SU-DHL-6 (cell line): ENCODE measurements at regions not wholly inside any gene's neighbourhood (a gene's known extent, or its start where the extent isn't known, plus 50 kb on each side); places are given as distances from the start of the nearest gene placed in this dataset.
A peak's percentile ranks its signal among the peaks of the same experiment; 100 is the strongest.
"Not testable (repeated sequence)": the region's sequence is repeated elsewhere in the genome, so short reads cannot be mapped to it uniquely, and the experiment has no call there.

Experiments
- H2AFZ ChIP-seq: fragments of 200-600 bp; sonication (generic); 2 replicates; pipeline ENCODE4 v1.6.1; 2014; ENCODE audit warnings: low read depth, mild to moderate bottlenecking, moderate library complexity, mixed read lengths, antibody characterized with exemption, low read length; ENCODE audit not compliant: severe bottlenecking
- H3F3A ChIP-seq: fragments of 200-600 bp; shearing (Covaris generic); 2 replicates; pipeline ENCODE4 v1.6.0; 2016; ENCODE audit warnings: antibody characterized with exemption, mild to moderate bottlenecking; ENCODE audit not compliant: insufficient read depth
- H3K27ac ChIP-seq: fragments of 200-600 bp; sonication (generic); 2 replicates; pipeline ENCODE4 v1.5.1; 2016; ENCODE audit warnings: low read depth, mild to moderate bottlenecking, low read length, moderate library complexity, mixed read lengths
- H3K27me3 ChIP-seq: fragments of 200-600 bp; sonication (generic), shearing (Covaris generic); 2 replicates; pipeline ENCODE4 v1.6.0; 2014; ENCODE audit warnings: mild to moderate bottlenecking, low read length
- H3K36me3 ChIP-seq: fragments of 200-600 bp; sonication (generic); 2 replicates; pipeline ENCODE4 v1.6.1; 2014; ENCODE audit warnings: mild to moderate bottlenecking, low read length, mixed read lengths
- H3K4me2 ChIP-seq: fragments of 300-600, 200-600 bp; shearing (Covaris generic), sonication (generic); 2 replicates; pipeline ENCODE4 v1.6.0; 2014; ENCODE audit warnings: low read length, low read depth, mild to moderate bottlenecking; ENCODE audit not compliant: poor library complexity, severe bottlenecking
- H3K4me3 ChIP-seq: fragments of 200-600 bp; sonication (generic); 2 replicates; pipeline ENCODE4 v1.5.1; 2014; ENCODE audit warnings: antibody characterized with exemption, low read length, mild to moderate bottlenecking, mixed read lengths; ENCODE audit not compliant: insufficient read depth, poor library complexity, severe bottlenecking
- H3K79me2 ChIP-seq: fragments of 200-600 bp; sonication (generic); 2 replicates; pipeline ENCODE4 v1.6.1; 2014; ENCODE audit warnings: mild to moderate bottlenecking, low read length, moderate library complexity; ENCODE audit not compliant: insufficient read depth
- H3K9ac ChIP-seq: fragments of 200-600 bp; sonication (generic); 2 replicates; pipeline ENCODE4 v1.7.0; 2014; ENCODE audit warnings: mild to moderate bottlenecking, low read length
- H3K9me2 ChIP-seq: fragments of 200-600 bp; sonication (generic); replicated peaks from 2 replicates; pipeline ENCODE4 v1.6.1; 2014; ENCODE audit warnings: low read length; ENCODE audit not compliant: insufficient read depth
- H3K9me3 ChIP-seq: fragments of 200-600 bp; sonication (generic); 2 replicates; pipeline ENCODE4 v1.6.1; 2014; ENCODE audit warnings: low read length, mixed read lengths; ENCODE audit not compliant: insufficient read depth
- H4K20me1 ChIP-seq: fragments of 200-600 bp; sonication (generic); 2 replicates; pipeline ENCODE4 v1.6.1; 2014; ENCODE audit warnings: low read depth, mild to moderate bottlenecking, antibody characterized with exemption, low read length, moderate library complexity, mixed read lengths
- CTCF ChIP-seq: fragments of 200-600 bp; sonication (generic); IDR thresholded peaks from one replicate; pipeline ENCODE4 v1.5.1; 2017; ENCODE audit warnings: antibody characterized with exemption, mild to moderate bottlenecking, low read length, moderate library complexity; ENCODE audit not compliant: insufficient read depth, poor library complexity, severe bottlenecking
- EZH2phosphoT487 ChIP-seq: fragments of 200-600 bp; sonication (generic), shearing (Covaris generic); conservative IDR thresholded peaks from 2 replicates; pipeline ENCODE4 v1.6.1; 2018; ENCODE audit warnings: mild to moderate bottlenecking, antibody characterized with exemption, low read length, moderate library complexity, mixed read lengths

GRCh38 chr14:105666420-105666819, 140.0 kb downstream of the TMEM121 start:
- H3K4me2 ChIP-seq: no peak overlapping the region

GRCh38 chr14:105666991-105667662, 140.7 kb downstream of the TMEM121 start:
- Histone ChIP-seq H3K27ac (peak overlapping the region; percentile 65), H3K9ac (peak overlapping the region; percentile 16; the same call in 1 of the 2 replicates)
- not testable (repeated sequence) for H3K9me3 ChIP-seq, H3K9me2 ChIP-seq, H3K79me2 ChIP-seq, H3K36me3 ChIP-seq, H3K27me3 ChIP-seq, H3F3A ChIP-seq, H3K4me3 ChIP-seq, H2AFZ ChIP-seq, H4K20me1 ChIP-seq, H3K4me2 ChIP-seq

More at GRCh38 chr14:105666420-105666819, 140.0 kb downstream of the TMEM121 start:
- TF ChIP-seq EZH2phosphoT487: no peak
- TF ChIP-seq CTCF: no peak
- Histone ChIP-seq H3K27me3 (no peaks in the 10 kb centered on the region), H3K79me2 (no peaks in the 10 kb centered on the region), H3K27ac (no peak overlapping the region), H4K20me1 (no peaks in the 10 kb centered on the region), H3K9me2 (no peaks in the 10 kb centered on the region), H3K9ac (no peak overlapping the region), H3F3A (no peaks in the 10 kb centered on the region), H3K4me3 (no peak overlapping the region), H3K36me3 (no peaks in the 10 kb centered on the region), H2AFZ (no peak overlapping the region), H3K9me3 (no peaks in the 10 kb centered on the region)

GRCh38 chr14:105667663-105668020, 141.3 kb downstream of the TMEM121 start:
- H4K20me1 ChIP-seq, H3K4me2 ChIP-seq, H3K79me2 ChIP-seq, H2AFZ ChIP-seq, H3K27me3 ChIP-seq, H3K4me3 ChIP-seq, H3F3A ChIP-seq, H3K36me3 ChIP-seq, H3K9me2 ChIP-seq, H3K9me3 ChIP-seq: not testable (repeated sequence)
- Histone ChIP-seq H3K27ac (peak overlapping the region; percentile 65), H3K9ac (peak overlapping the region; percentile 16; the same call in 1 of the 2 replicates)

GRCh38 chr14:105668021-105668420, 141.6 kb downstream of the TMEM121 start:
- H3K9ac ChIP-seq, H3K36me3 ChIP-seq, H3K79me2 ChIP-seq, H4K20me1 ChIP-seq, H3K27me3 ChIP-seq, H3K9me2 ChIP-seq, H3K9me3 ChIP-seq, H3K4me2 ChIP-seq, H3F3A ChIP-seq, H3K4me3 ChIP-seq, H2AFZ ChIP-seq: not testable (repeated sequence)
- peak overlapping the region; percentile 59 for H3K27ac ChIP-seq

GRCh38 chr14:105668471-105669230, 142.3 kb downstream of the TMEM121 start:
- H3K9me3 ChIP-seq: not testable (repeated sequence)

GRCh38 chr14:105669231-105669610, 142.8 kb downstream of the TMEM121 start:
- H3K27me3 ChIP-seq, H3K9me2 ChIP-seq, H3K9ac ChIP-seq, H3K79me2 ChIP-seq, H3K9me3 ChIP-seq, H3K4me2 ChIP-seq, H3F3A ChIP-seq, H2AFZ ChIP-seq, H3K27ac ChIP-seq, H3K4me3 ChIP-seq, H4K20me1 ChIP-seq, H3K36me3 ChIP-seq: not testable (repeated sequence)

More at GRCh38 chr14:105668471-105669230, 142.3 kb downstream of the TMEM121 start:
- not testable (repeated sequence) for H3K36me3 ChIP-seq, H3K27ac ChIP-seq, H3K79me2 ChIP-seq, H3F3A ChIP-seq, H2AFZ ChIP-seq, H3K4me3 ChIP-seq, H3K4me2 ChIP-seq, H4K20me1 ChIP-seq, H3K9ac ChIP-seq, H3K27me3 ChIP-seq, H3K9me2 ChIP-seq

GRCh38 chr14:105669646-105670045, 143.3 kb downstream of the TMEM121 start:
- not testable (repeated sequence) for H3K9ac ChIP-seq, H2AFZ ChIP-seq, H3K36me3 ChIP-seq, H3K4me2 ChIP-seq, H3K27ac ChIP-seq, H3K79me2 ChIP-seq, H4K20me1 ChIP-seq, H3K9me3 ChIP-seq, H3F3A ChIP-seq, H3K4me3 ChIP-seq, H3K27me3 ChIP-seq, H3K9me2 ChIP-seq
